Tongue (tissue), 1 donor: ENCODE measurements at regions not wholly inside any gene's neighbourhood (a gene's known extent, or its start where the extent isn't known, plus 50 kb on each side); places are given as distances from the start of the nearest gene placed in this dataset.

ENCODE experiments used
- DNase-seq: peaks from one replicate; pipeline ENCODE4 v3.0.0-alpha.2; 2015

GRCh38 chr2:52844701-52845423 lies 922.7 kb upstream of the CHAC2 start:
- DNase-seq = no peak

GRCh38 chr2:52835909-52836308 lies 931.7 kb upstream of the CHAC2 start:
- DNase-seq = no peak

- no peak for DNase-seq
Observed at GRCh38 chr2:52831216-52831615, 936.4 kb upstream of the CHAC2 start.

- no peak for DNase-seq
Observed at GRCh38 chr2:52828112-52828511, 939.5 kb upstream of the CHAC2 start.

GRCh38 chr2:52821631-52822030 lies 946.0 kb upstream of the CHAC2 start:
- DNase-seq = no peak

GRCh38 chr2:52818958-52819357 lies 948.6 kb upstream of the CHAC2 start:
- DNase-seq = no peak

GRCh38 chr2:52810460-52810859 lies 957.1 kb upstream of the CHAC2 start:
- peak; percentile 13 for DNase-seq

GRCh38 chr2:52805901-52806410 lies 961.6 kb upstream of the CHAC2 start:
- DNase-seq = no peak

GRCh38 chr2:52794581-52794980 lies 973.0 kb upstream of the CHAC2 start:
- no peak for DNase-seq

- DNase-seq = no peak
Observed at GRCh38 chr2:52779446-52779845, 988.2 kb upstream of the CHAC2 start.

- DNase-seq = no peak
Observed at GRCh38 chr2:52776571-52776970, 991.0 kb upstream of the CHAC2 start.

- DNase-seq = no peak
Observed at GRCh38 chr2:52775674-52776073, 991.9 kb upstream of the CHAC2 start.

- no peak for DNase-seq
Observed at GRCh38 chr2:52765735-52766134, 1001.9 kb upstream of the CHAC2 start.

- no peak for DNase-seq
Observed at GRCh38 chr2:52749764-52750163, 1017.8 kb upstream of the CHAC2 start.

GRCh38 chr2:52745144-52745543 lies 1022.5 kb upstream of the CHAC2 start:
- no peak for DNase-seq

- DNase-seq = no peak
Observed at GRCh38 chr2:52732849-52733395, 1034.7 kb upstream of the CHAC2 start.

- DNase-seq = no peak
Observed at GRCh38 chr2:52724585-52724984, 1043.0 kb upstream of the CHAC2 start.

- no peak for DNase-seq
Observed at GRCh38 chr2:52717836-52718235, 1049.8 kb upstream of the CHAC2 start.

- no peak for DNase-seq
Observed at GRCh38 chr2:52710810-52711618, 1056.6 kb upstream of the CHAC2 start.

GRCh38 chr2:52704251-52704650 lies 1063.4 kb upstream of the CHAC2 start:
- no peak for DNase-seq

- DNase-seq = peak; percentile 5
Observed at GRCh38 chr2:52703004-52703403, 1064.6 kb upstream of the CHAC2 start.

GRCh38 chr2:52698408-52698807 lies 1069.2 kb upstream of the CHAC2 start:
- DNase-seq = peak; percentile 20

GRCh38 chr2:52697690-52698089 lies 1069.9 kb upstream of the CHAC2 start:
- no peak for DNase-seq
